Ovary (tissue), 1 donor: ENCODE measurements at regions not wholly inside any gene's neighbourhood (a gene's known extent, or its start where the extent isn't known, plus 50 kb on each side); places are given as distances from the start of the nearest gene placed in this dataset.

Experiments used
- EP300 ChIP-seq: sonication (generic); formaldehyde crosslinking; IDR thresholded peaks from one replicate; pipeline ENCODE4 v1.6.1; 2017; ENCODE audit warnings: antibody characterized with exemption
- POLR2A ChIP-seq: fragments of 450-650 bp; IDR thresholded peaks from one replicate; pipeline ENCODE4 v1.6.1; 2017; ENCODE audit warnings: antibody characterized with exemption, mild to moderate bottlenecking, moderate library complexity

GRCh38 chr2:117762454-117762853 is 52.0 kb upstream of the DDX18 start:
- TF ChIP-seq EP300 = no peak
- no peak for TF ChIP-seq POLR2A
